Endothelial cell of umbilical vein (primary cell): ENCODE measurements at regions not wholly inside any gene's neighbourhood (a gene's known extent, or its start where the extent isn't known, plus 50 kb on each side); places are given as distances from the start of the nearest gene placed in this dataset.

Source experiments
- EZH2 ChIP-seq: IDR thresholded peaks from 2 replicates; pipeline ENCODE4 v1.6.1; 2012; ENCODE audit warnings: borderline replicate concordance, low read depth, mild to moderate bottlenecking, moderate library complexity, low read length, inconsistent platforms; ENCODE audit not compliant: severe bottlenecking
- GATA2 ChIP-seq: IDR thresholded peaks from 2 replicates; pipeline ENCODE4 v1.7.0; 2011; ENCODE audit warnings: low read depth, mild to moderate bottlenecking, moderate library complexity, mixed read lengths, low read length; ENCODE audit not compliant: insufficient read length, insufficient read depth
- JUN ChIP-seq: IDR thresholded peaks from 2 replicates; pipeline ENCODE4 v1.6.1; 2011; ENCODE audit warnings: borderline replicate concordance, low read depth; ENCODE audit not compliant: insufficient read length, insufficient read depth
- MYC ChIP-seq: IDR thresholded peaks from one replicate; pipeline ENCODE4 v1.6.1; 2011; ENCODE audit warnings: mild to moderate bottlenecking, low read depth, low read length
- POLR2A ChIP-seq: IDR thresholded peaks from 2 replicates; pipeline ENCODE4 v1.6.1; 2012; ENCODE audit warnings: low read depth, mild to moderate bottlenecking, control low read depth, low read length
- POLR2AphosphoS5 ChIP-seq: IDR thresholded peaks from 2 replicates; pipeline ENCODE4 v1.6.1; 2012; ENCODE audit warnings: low read depth, mild to moderate bottlenecking, control low read depth, low read length, moderate library complexity; ENCODE audit not compliant: insufficient read depth
- TF ChIP-seq, protein P1 (sequence below), 2 donors: IDR thresholded peaks; 1 replicate in 1 of 2; 2 replicates in 1 of 2; pipeline ENCODE4 v1.5.1; 2011; ENCODE audit warnings: low read length in 2 of 2, mild to moderate bottlenecking in 2 of 2, moderate library complexity in 2 of 2, control low read depth in 1 of 2, inconsistent platforms in 1 of 2, low read depth in 1 of 2; ENCODE audit not compliant: insufficient read depth in 1 of 2; ENCODE audit errors: extremely low read depth in 1 of 2
- TF ChIP-seq, protein P2 (sequence below): IDR thresholded peaks from 2 replicates; pipeline ENCODE4 v1.6.1; 2011; ENCODE audit not compliant: insufficient read depth, insufficient read length

DNA sequence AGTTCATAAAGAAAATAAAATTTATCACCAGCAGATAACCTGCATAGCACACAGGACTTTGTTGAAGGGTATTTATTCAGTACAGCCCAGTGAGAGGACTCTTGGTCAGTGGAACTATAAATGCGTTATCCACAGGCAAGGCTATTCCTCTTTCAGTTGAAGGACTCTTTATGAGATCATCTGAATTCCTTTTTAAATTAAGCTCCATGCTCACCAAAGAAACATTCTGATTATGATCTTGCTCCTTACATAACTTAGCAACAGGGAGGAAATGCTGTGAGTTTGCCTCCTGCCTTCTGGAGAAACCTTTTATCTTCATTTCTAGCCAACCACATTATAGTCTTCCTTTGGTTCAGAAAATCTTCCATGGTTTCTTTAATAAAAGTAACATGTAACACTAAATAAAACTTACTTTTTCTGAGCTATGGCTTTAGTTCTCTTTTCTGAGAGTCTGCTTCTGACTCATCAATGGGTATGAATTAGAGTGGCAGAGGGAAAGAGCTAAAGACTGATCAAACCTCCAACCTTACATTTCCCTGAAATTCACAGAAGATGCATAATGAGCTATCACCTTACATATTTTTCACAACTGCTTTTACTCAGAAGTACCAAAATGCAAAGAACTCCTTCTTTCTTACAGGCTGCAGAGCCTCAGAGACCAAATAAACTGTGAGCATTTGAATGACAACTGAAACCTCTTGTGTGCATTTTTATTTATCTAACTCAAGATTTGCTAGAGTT, 267.2 kb downstream of the ADGRG6 start:
- TF ChIP-seq, protein P1, sequence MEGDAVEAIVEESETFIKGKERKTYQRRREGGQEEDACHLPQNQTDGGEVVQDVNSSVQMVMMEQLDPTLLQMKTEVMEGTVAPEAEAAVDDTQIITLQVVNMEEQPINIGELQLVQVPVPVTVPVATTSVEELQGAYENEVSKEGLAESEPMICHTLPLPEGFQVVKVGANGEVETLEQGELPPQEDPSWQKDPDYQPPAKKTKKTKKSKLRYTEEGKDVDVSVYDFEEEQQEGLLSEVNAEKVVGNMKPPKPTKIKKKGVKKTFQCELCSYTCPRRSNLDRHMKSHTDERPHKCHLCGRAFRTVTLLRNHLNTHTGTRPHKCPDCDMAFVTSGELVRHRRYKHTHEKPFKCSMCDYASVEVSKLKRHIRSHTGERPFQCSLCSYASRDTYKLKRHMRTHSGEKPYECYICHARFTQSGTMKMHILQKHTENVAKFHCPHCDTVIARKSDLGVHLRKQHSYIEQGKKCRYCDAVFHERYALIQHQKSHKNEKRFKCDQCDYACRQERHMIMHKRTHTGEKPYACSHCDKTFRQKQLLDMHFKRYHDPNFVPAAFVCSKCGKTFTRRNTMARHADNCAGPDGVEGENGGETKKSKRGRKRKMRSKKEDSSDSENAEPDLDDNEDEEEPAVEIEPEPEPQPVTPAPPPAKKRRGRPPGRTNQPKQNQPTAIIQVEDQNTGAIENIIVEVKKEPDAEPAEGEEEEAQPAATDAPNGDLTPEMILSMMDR (IDR thresholded peaks at IDR 0.05; ENCODE audit: extremely low read depth in 1 of 2, insufficient read depth in 1 of 2, low read depth in 1 of 2, low read length in 2 of 2), result no peak
- no peak for TF ChIP-seq POLR2A
- TF ChIP-seq POLR2AphosphoS5, result no peak
- TF ChIP-seq JUN, result no peak
- no peak for TF ChIP-seq EZH2
- TF ChIP-seq, protein P2, sequence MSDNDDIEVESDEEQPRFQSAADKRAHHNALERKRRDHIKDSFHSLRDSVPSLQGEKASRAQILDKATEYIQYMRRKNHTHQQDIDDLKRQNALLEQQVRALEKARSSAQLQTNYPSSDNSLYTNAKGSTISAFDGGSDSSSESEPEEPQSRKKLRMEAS, result no peak
- no peak for TF ChIP-seq MYC
- no peak for TF ChIP-seq GATA2
